PC-3 (cell line): ENCODE measurements at regions not wholly inside any gene's neighbourhood (a gene's known extent, or its start where the extent isn't known, plus 50 kb on each side); places are given as distances from the start of the nearest gene placed in this dataset.

Experiments used
- ATAC-seq: fragments of 200-7000 bp; cut with Tn5 transposase; 2 replicates; pipeline ENCODE4 v1.9.1; 2020; ENCODE audit warnings: mild to moderate bottlenecking, moderate library complexity
- BruUV-seq: library from RNA; stranded (reverse); fragments of 400-500 nt; replicated peaks from 2 replicates; lab custom pipeline; 2021; lab: Mats Ljungman, UMichigan
- CTCF ChIA-PET: fragments of 300-600 bp; sonication (Branson Sonifier 250); formaldehyde crosslinking; loops from one replicate; lab custom pipeline; 2022; ENCODE audit warnings: antibody characterized with exemption; lab: Charles Lee
- POLR2A ChIA-PET: fragments of 300-600 bp; sonication (Branson Sonifier 250); formaldehyde crosslinking; loops from one replicate; lab custom pipeline; 2022; ENCODE audit warnings: antibody characterized with exemption; ENCODE audit not compliant: unreplicated experiment; lab: Charles Lee
- DNase-seq: peaks from one replicate; pipeline ENCODE4 v3.0.0-alpha.2; 2015
- H2AFZ ChIP-seq: fragments of 300-600 bp; sonication (generic); 2 replicates; pipeline ENCODE4 v1.6.0; 2016; ENCODE audit warnings: antibody characterized with exemption, low read length
- H3F3A ChIP-seq: fragments of 300-600 bp; sonication (generic); one replicate; pipeline ENCODE4 v1.6.0; 2017; ENCODE audit warnings: antibody characterized with exemption, low read length, control low read depth, mild to moderate bottlenecking; ENCODE audit not compliant: unreplicated experiment
- H3K27ac ChIP-seq: fragments of 300-600 bp; sonication (generic); 2 replicates; pipeline ENCODE4 v1.5.1; 2016; ENCODE audit warnings: mild to moderate bottlenecking, low read length
- H3K27me3 ChIP-seq: fragments of 300-600 bp; sonication (generic); 2 replicates; pipeline ENCODE4 v1.6.1; 2016; ENCODE audit warnings: low read length, mixed read lengths
- H3K36me3 ChIP-seq: fragments of 300-600 bp; sonication (generic); 2 replicates; pipeline ENCODE4 v1.6.1; 2016; ENCODE audit warnings: low read depth, mixed run types, low read length, mixed read lengths
- H3K4me1 ChIP-seq: fragments of 300-600 bp; sonication (generic); 2 replicates; pipeline ENCODE4 v1.5.1; 2016; ENCODE audit warnings: low read length; ENCODE audit not compliant: insufficient read depth
- H3K4me2 ChIP-seq: fragments of 300-600 bp; sonication (generic); 2 replicates; pipeline ENCODE4 v1.6.0; 2016; ENCODE audit warnings: low read length
- H3K4me3 ChIP-seq: fragments of 300-600 bp; sonication (generic); 2 replicates; pipeline ENCODE4 v1.5.1; 2016; ENCODE audit warnings: mild to moderate bottlenecking, low read length, mixed read lengths
- H3K79me2 ChIP-seq: fragments of 300-600 bp; sonication (generic); 2 replicates; pipeline ENCODE4 v1.6.1; 2017; ENCODE audit warnings: low read length, mixed read lengths
- H3K9ac ChIP-seq: fragments of 300-600 bp; sonication (generic); 2 replicates; pipeline ENCODE4 v1.6.0; 2016; ENCODE audit warnings: mild to moderate bottlenecking, low read length
- H3K9me2 ChIP-seq: fragments of 300-600 bp; sonication (generic); replicated peaks from 2 replicates; pipeline ENCODE4 v1.6.1; 2016; ENCODE audit warnings: mixed run types, low read length, mixed read lengths
- H3K9me3 ChIP-seq: fragments of 300-600 bp; sonication (generic); 2 replicates; pipeline ENCODE4 v1.6.1; 2016; ENCODE audit warnings: low read length, mixed read lengths
- H4K20me1 ChIP-seq: fragments of 300-600 bp; sonication (generic); 2 replicates; pipeline ENCODE4 v1.6.1; 2016; ENCODE audit warnings: low read length, mixed read lengths
- CTCF ChIP-seq: fragments of 300-600 bp; sonication (generic); conservative IDR thresholded peaks from 2 replicates; pipeline ENCODE4 v1.5.1; 2017; ENCODE audit warnings: antibody characterized with exemption, low read depth, mild to moderate bottlenecking, low read length
- EZH2 ChIP-seq: fragments of 300-600 bp; sonication (generic); IDR thresholded peaks from one replicate; pipeline ENCODE4 v1.6.1; 2017; ENCODE audit warnings: antibody characterized with exemption, mild to moderate bottlenecking, low read length; ENCODE audit not compliant: unreplicated experiment
- EZH2phosphoT487 ChIP-seq: fragments of 300-600 bp; sonication (generic); IDR thresholded peaks from 2 replicates; pipeline ENCODE4 v1.6.1; 2018; ENCODE audit warnings: mild to moderate bottlenecking, antibody characterized with exemption, low read length, borderline replicate concordance
- intact Hi-C: fragments of 100-400 bp; cut with micrococcal nuclease; formaldehyde crosslinking; loops from 2 replicates; pipeline ENCODE4 v1.9.0; 2023

- H3K9ac ChIP-seq = no peak overlapping the region
- no peaks in the 10 kb centered on the region for H3K27me3 ChIP-seq
- H3K4me2 ChIP-seq = no peak overlapping the region
- CTCF ChIA-PET = no interaction called here
- H2AFZ ChIP-seq = no peak overlapping the region
- no peak overlapping the region for H3K4me3 ChIP-seq
- H3K9me2 ChIP-seq = no peaks in the 10 kb centered on the region
- no peaks in the 10 kb centered on the region for H3K36me3 ChIP-seq
- no peaks in the 10 kb centered on the region for H3K9me3 ChIP-seq
- no TSS peak for BruUV-seq
- H3K4me1 ChIP-seq = no peaks in the 10 kb centered on the region
- no peak for DNase-seq
- no peaks in the 10 kb centered on the region for H3K79me2 ChIP-seq
- H3K27ac ChIP-seq = no peak overlapping the region
- no peaks in the 10 kb centered on the region for H3F3A ChIP-seq
- POLR2A ChIA-PET = no interaction called here
- no peak for TF ChIP-seq EZH2phosphoT487
- TF ChIP-seq EZH2 = no peak
- TF ChIP-seq CTCF = no peak
- H4K20me1 ChIP-seq = no peaks in the 10 kb centered on the region
- intact Hi-C loops = loop anchor here (10.0 kb wide), 1 partner anchor 236 kb away; no protein-coding TSS in a partner anchor
- no peak for ATAC-seq
These were observed 100.9 kb downstream of the CD83 start for GRCh38 chr6:14218519-14218800.

- ATAC-seq = no peak
- Histone ChIP-seq H3K4me2 (no peak overlapping the region), H3F3A (no peaks in the 10 kb centered on the region), H4K20me1 (no peaks in the 10 kb centered on the region), H2AFZ (no peak overlapping the region), H3K9ac (no peak overlapping the region), H3K4me1 (no peaks in the 10 kb centered on the region), H3K27me3 (no peaks in the 10 kb centered on the region), H3K4me3 (no peak overlapping the region), H3K9me2 (no peaks in the 10 kb centered on the region), H3K27ac (no peak overlapping the region), H3K79me2 (no peaks in the 10 kb centered on the region), H3K9me3 (no peaks in the 10 kb centered on the region), H3K36me3 (no peaks in the 10 kb centered on the region)
- intact Hi-C loops = no loop called here
- CTCF ChIA-PET = no interaction called here
- no peak for TF ChIP-seq EZH2phosphoT487
- no peak for TF ChIP-seq CTCF
- no peak for TF ChIP-seq EZH2
- no peak for DNase-seq
- POLR2A ChIA-PET = no interaction called here
- BruUV-seq = no TSS peak
These were observed 104.2 kb downstream of the CD83 start for GRCh38 chr6:14221564-14222279.

GRCh38 chr6:14222956-14223355 lies 105.4 kb downstream of the CD83 start:
- no peaks in the 10 kb centered on the region for H4K20me1 ChIP-seq
- no peak overlapping the region for H3K4me3 ChIP-seq
- no peak overlapping the region for H3K4me2 ChIP-seq
- intact Hi-C loops = no loop called here
- no peaks in the 10 kb centered on the region for H3K79me2 ChIP-seq
- TF ChIP-seq CTCF (no peak), EZH2 (no peak), EZH2phosphoT487 (no peak)
- H3K4me1 ChIP-seq = no peaks in the 10 kb centered on the region
- H3F3A ChIP-seq = no peaks in the 10 kb centered on the region
- DNase-seq = no peak
- CTCF ChIA-PET = no interaction called here
- no peak overlapping the region for H3K9ac ChIP-seq
- H2AFZ ChIP-seq = no peak overlapping the region
- H3K27me3 ChIP-seq = no peaks in the 10 kb centered on the region
- no peaks in the 10 kb centered on the region for H3K36me3 ChIP-seq
- no peaks in the 10 kb centered on the region for H3K9me2 ChIP-seq
- ATAC-seq = no peak
- no peaks in the 10 kb centered on the region for H3K9me3 ChIP-seq
- H3K27ac ChIP-seq = no peak overlapping the region
- POLR2A ChIA-PET = no interaction called here
- BruUV-seq = no TSS peak
